GM19397 (cell line): ENCODE measurements at regions not wholly inside any gene's neighbourhood (a gene's known extent, or its start where the extent isn't known, plus 50 kb on each side); places are given as distances from the start of the nearest gene placed in this dataset.
"Not testable (repeated sequence)": the region's sequence is repeated elsewhere in the genome, so short reads cannot be mapped to it uniquely, and the experiment has no call there.

Experiments used
- ATAC-seq: cut with Tn5 transposase; IDR thresholded peaks from one replicate; pipeline ENCODE4 v1.9.1; 2021; ENCODE audit warnings: mild to moderate bottlenecking, moderate library complexity; ENCODE audit not compliant: unreplicated experiment

DNA sequence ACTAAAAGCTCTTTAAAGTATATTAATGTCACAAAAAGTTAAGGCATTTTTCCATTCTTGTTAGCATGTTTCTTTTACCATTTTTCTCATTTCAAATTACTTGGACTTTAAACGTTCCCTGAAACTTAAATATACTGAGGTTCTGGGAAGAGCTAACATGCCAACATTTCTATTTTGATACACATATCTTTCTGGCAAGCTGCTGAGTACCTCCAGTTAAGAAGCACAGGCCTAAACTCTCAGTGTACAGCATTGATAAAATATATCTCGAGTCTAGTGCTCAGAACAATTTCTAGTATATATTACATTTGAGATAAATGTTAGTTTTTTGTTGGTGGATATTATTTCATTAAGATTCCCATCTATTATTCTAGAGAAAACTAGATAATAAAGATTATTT lies 612.9 kb upstream of the KCND2 start:
- no peak for ATAC-seq

DNA sequence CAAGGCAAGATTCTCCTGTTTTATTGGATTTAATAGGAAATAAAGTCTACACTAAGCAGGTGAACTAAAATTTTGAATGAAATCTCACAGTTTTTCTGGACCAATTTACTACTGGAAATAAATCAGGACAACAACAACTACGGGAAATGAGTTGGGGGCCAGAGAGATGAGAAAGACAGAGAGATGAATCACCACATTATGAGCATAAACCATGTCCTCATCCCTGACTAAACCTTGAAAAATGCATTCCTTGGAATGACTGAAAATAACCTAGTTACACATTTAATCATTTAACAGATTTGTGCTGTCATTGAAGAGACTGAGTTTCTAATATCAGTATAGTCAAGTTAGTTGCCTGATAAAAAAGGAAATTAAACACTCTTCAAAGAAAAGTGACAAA lies 608.4 kb upstream of the KCND2 start:
- ATAC-seq: no peak

- no peak for ATAC-seq
These were observed 607.2 kb upstream of the KCND2 start for GRCh38 chr7:119665796-119666195.

DNA sequence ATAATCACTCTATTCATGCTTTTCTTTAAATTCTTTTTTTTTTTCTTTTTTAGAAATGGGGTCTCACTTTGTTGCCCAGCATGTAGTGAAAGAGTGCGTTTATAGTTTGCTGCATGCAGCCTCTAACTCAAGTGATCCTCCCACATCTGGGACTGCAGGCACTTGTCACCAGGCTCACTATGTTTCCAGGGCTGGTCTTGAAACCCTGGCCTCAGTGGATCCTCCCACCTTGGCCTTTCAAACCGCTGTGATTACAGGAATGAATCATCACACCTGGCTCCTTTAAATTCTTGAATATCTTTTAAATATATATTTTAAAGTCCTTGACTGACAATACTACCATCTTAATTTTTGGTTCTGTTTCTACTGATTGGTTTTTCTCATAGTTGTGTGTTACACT lies 591.6 kb upstream of the KCND2 start:
- ATAC-seq: no peak

DNA sequence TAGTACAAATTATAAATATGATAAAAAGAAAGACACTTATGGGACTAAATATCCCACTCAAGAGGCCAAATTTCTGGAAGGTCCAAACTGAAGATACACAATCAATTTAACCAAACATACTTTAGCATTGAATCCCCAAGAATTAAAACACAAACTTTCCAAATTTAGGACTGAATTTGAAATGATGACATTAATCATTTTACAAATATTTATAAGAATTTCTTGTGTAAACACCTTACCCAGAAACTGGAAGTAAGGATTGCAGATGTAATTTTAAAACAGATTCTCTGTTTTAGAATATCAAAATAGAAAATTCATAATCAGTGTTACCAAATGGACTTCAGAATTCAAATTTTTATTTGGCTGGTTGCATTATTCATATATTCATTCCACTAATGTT lies 588.2 kb upstream of the KCND2 start:
- no peak for ATAC-seq

GRCh38 chr7:119685906-119686305 lies 587.1 kb upstream of the KCND2 start:
- no peak for ATAC-seq

DNA sequence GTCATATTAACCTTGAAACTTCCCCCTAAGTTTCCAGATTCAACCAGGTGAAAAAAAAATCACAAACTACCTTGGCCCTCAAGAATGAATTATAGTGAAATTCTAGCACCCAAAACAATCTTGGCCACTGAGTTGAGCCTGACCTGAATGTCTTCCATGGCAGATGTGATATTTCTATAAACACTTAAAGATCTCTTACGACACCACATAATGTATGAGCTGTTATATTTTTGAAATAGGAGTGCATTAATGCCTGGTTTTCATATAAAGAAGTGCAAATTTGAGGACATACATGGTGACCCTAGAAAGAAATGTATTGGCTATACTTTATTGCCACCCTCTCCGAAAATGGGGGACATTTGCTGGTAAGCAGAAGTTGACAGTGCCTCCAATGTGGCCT lies 584.1 kb upstream of the KCND2 start:
- ATAC-seq: no peak

- no peak for ATAC-seq
These were observed 580.4 kb upstream of the KCND2 start for GRCh38 chr7:119692541-119692940.

DNA sequence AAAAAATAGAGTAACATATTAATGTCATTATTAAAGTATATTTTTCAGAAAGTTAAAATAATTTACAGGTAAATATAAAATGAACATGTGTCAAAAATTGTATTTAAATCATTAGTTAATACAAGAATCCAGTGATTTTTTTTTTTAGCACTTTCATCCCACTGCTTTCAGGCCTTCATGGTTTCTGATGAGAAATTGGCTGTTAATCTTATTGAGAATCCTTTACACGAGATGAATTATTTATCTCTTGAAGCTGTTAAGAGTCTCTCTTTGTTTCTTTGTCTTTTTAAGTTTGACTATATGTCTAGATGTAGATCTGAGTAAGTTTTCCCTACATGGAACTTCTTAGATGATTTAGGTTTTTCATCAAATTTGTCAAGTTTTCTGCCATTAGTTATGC lies 578.5 kb upstream of the KCND2 start:
- no peak for ATAC-seq

DNA sequence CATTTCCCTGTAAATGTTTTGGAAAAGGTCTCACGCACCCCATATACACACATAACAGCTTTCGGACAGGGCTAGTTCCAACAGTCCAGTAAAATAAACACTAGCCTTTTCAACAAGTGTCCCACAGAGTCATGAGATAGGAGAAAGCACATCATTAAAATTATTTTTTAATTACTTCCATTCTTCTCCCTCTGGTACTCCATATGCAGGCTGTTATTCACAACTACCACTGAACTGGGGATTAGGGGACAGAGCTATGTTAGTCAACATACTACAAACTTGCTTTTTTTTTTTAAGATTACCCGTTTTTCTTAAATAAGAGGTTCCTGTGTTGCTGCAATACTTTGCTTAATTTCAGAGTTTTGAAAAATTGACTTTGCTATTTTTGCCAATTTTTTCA lies 576.6 kb upstream of the KCND2 start:
- no peak for ATAC-seq

DNA sequence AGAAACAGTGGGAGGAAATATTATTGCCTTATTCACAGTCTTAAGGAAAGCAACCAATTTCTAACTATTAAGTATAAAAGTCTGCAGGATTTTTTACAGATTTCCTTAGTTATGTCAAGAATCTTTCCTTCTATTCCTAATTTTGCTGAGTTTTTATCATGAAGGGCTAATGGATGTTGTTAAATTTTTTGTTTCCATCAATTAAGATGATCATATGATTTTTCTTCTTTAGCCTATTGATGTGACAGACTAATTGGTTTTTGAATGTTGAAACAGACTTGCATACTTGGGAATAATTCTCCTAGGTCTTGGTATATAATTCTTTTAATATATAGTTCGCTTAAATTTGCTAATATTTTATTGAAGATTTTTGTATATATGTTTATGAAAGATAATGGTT lies 569.1 kb upstream of the KCND2 start:
- no peak for ATAC-seq

- no peak for ATAC-seq
These were observed 566.4 kb upstream of the KCND2 start for GRCh38 chr7:119706608-119707007.

DNA sequence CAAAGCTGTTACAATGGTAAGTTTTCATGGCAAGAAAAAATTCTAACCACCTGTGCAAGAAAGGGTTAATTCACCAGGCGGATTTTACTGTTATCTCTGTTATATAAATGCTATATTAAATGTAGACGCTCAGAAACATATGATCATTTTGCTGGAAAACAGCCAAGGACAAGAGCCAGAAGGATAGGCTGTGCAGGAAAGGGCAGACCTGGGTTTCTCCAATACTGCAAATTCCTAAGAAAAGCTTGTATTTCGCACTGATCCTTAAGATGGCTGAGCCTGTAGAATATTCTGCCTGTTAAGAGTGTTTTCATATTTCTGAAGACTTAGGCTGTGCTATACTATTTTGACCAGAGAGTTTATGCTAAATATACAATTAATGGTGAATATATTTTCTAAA lies 564.1 kb upstream of the KCND2 start:
- no peak for ATAC-seq

DNA sequence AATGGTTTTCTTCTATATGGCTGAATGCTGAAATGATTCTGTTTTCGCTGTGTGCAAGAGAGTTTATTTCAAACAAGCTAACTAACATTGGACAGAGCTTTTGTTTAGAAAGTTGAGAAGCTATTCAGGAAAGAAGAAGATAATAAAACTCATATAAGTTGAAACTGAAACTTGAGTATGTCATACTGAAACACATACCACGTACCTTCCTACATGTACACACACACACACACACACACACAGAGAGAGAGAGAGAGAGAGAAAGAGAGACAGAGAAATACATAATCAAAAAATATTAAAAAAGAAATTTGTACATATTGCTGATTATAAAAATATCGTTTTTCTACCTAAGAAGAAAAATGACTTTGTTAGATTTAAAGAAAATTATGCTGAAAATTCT lies 561.9 kb upstream of the KCND2 start:
- ATAC-seq: no peak

- no peak for ATAC-seq
These were observed 560.0 kb upstream of the KCND2 start for GRCh38 chr7:119712886-119713462.

GRCh38 chr7:119713606-119714005 lies 559.4 kb upstream of the KCND2 start:
- ATAC-seq: no peak

DNA sequence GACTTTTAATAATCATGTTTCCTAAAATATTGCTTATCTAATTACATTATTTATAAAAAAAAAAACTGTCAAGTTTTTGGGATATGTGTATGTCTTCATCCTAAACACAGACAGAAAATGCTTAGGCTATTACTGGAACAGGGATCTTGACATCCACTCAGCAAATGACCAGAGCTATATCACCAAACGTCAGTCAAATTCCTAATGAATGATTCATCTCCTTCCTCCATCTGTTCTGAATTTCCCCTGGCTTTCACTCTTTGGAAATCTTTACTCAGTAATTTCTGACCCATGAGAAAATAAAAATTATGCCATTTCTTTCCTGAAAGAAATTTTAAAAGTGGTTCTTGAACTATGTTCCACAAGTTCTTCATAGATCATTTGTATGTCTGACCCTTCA lies 552.4 kb upstream of the KCND2 start:
- ATAC-seq: no peak

- no peak for ATAC-seq
These were observed 548.8 kb upstream of the KCND2 start for GRCh38 chr7:119724041-119724792.

- ATAC-seq: no peak
These were observed 539.7 kb upstream of the KCND2 start for GRCh38 chr7:119733127-119733879.

DNA sequence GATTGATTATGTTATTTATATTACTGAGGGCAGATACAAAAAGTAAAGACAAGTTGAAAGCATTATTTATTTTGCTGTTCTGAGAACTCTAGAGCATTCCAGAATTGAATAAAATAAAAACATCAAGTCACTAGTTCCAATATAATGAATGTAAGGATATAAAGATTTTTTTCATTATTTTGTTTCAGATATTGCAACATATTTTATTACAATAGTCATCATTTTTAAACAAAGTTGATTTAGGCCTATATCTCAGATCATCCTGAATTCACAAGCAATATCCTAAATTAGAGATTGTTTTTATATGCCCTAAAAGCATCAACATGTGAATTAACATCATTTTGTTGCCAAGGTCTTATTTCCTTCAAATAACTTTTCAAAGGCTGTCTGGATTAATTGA lies 535.6 kb upstream of the KCND2 start:
- no peak for ATAC-seq

DNA sequence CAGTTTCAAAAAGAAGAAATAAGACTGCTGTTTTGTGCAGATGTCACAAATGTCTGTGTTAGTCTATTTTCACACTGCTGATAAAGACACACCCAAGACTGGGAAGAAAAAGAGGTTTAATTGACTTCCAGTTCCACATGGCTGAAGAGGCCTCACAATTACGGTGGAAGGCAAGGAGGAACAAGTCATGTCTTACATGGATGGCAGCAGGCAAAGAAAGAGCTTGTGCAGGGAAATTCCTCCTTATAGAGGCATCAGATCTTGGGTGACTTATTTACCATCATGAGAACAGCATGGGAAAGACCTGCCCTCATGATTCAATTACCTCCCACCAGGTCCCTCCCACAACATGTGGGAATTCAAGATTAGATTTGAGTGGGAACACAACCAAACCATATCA lies 527.7 kb upstream of the KCND2 start:
- ATAC-seq: not testable (repeated sequence)

- ATAC-seq: no peak
These were observed 524.6 kb upstream of the KCND2 start for GRCh38 chr7:119748251-119748860.
